B cell (primary cell): ENCODE measurements at regions not wholly inside any gene's neighbourhood (a gene's known extent, or its start where the extent isn't known, plus 50 kb on each side); places are given as distances from the start of the nearest gene placed in this dataset.

ENCODE experiments used
- ATAC-seq: fragments of 200-7000 bp; cut with Tn5 transposase; one replicate; pipeline ENCODE4 v1.10.0; 2021; ENCODE audit warnings: low read depth, mild to moderate bottlenecking, moderate number of reproducible peaks, moderate library complexity
- CTCF ChIA-PET: fragments of 350-600 bp; sonication (Branson Sonifier 250); formaldehyde crosslinking; loops from one replicate; lab custom pipeline; 2021; ENCODE audit warnings: antibody characterized with exemption, inconsistent platforms; lab: Charles Lee
- POLR2A ChIA-PET: fragments of 350-600 bp; sonication (Branson Sonifier 250); formaldehyde crosslinking; loops from one replicate; lab custom pipeline; 2021; ENCODE audit warnings: antibody characterized with exemption; lab: Charles Lee
- DNase-seq: peaks from one replicate; pipeline ENCODE4 v3.0.0; 2013
- H2AFZ ChIP-seq: 2 replicates; pipeline ENCODE4 v1.6.1; 2012; ENCODE audit warnings: mild to moderate bottlenecking, low read depth, low read length; ENCODE audit not compliant: insufficient read depth, poor library complexity, severe bottlenecking
- H3K27ac ChIP-seq, 2 donors: 1 replicate in 1 of 2; 2 replicates in 1 of 2; pipeline ENCODE4 v1.5.1; 2012 to 2013; ENCODE audit warnings: low read length in 2 of 2, mild to moderate bottlenecking in 2 of 2, moderate library complexity in 1 of 2
- H3K27me3 ChIP-seq, 4 experiments: fragments of 200-600 bp in 1 of 4; sonication (generic) in 1 of 4; replicated peaks in 1 of 4; 1 replicate in 2 of 4; 2 replicates in 2 of 4; pipeline versions ENCODE4 v1.6.1 to v1.7.0; 2013 to 2016; ENCODE audit warnings: low read length in 3 of 4, mild to moderate bottlenecking in 2 of 4, mixed read lengths in 1 of 4, moderate library complexity in 1 of 4; ENCODE audit not compliant: insufficient read depth in 4 of 4, control insufficient read depth in 3 of 4; ENCODE audit errors: control extremely low read depth in 1 of 4
- H3K36me3 ChIP-seq, 2 experiments: replicated peaks in 1 of 2; 1 replicate in 1 of 2; 2 replicates in 1 of 2; pipeline versions ENCODE4 v1.6.1 to v1.7.1; 2013; ENCODE audit warnings: low read length in 1 of 2; ENCODE audit not compliant: insufficient read depth in 2 of 2, control insufficient read depth in 1 of 2; ENCODE audit errors: control extremely low read depth in 1 of 2, extremely low read depth in 1 of 2
- H3K4me1 ChIP-seq, 2 donors: fragments of 200-600 bp in 1 of 2; sonication (generic) in 1 of 2; 1 replicate in 1 of 2; 2 replicates in 1 of 2; pipeline versions ENCODE4 v1.5.1 to v1.6.1; 2013 to 2017; ENCODE audit warnings: low read length in 2 of 2; ENCODE audit not compliant: control insufficient read depth in 2 of 2, insufficient read depth in 2 of 2
- H3K4me2 ChIP-seq: replicated peaks from 2 replicates; pipeline ENCODE3; 2012; ENCODE audit warnings: mild to moderate bottlenecking, low read depth, low read length; ENCODE audit not compliant: poor library complexity, severe bottlenecking
- H3K4me3 ChIP-seq, 5 experiments: fragments of 200-600 bp in 1 of 5; sonication (generic) in 1 of 5; 1 replicate in 3 of 5; 2 replicates in 2 of 5; pipeline versions ENCODE4 v1.5.1 to v1.7.0; 2011 to 2016; ENCODE audit warnings: low read length in 4 of 5, mild to moderate bottlenecking in 4 of 5, low read depth in 2 of 5, control low read depth in 1 of 5, moderate library complexity in 1 of 5; ENCODE audit not compliant: insufficient read depth in 1 of 5; ENCODE audit errors: control extremely low read depth in 1 of 5, extremely low read depth in 1 of 5
- H3K79me2 ChIP-seq: fragments of 200-600 bp; sonication (generic); one replicate; pipeline ENCODE4 v1.6.0; 2016; ENCODE audit warnings: low read length; ENCODE audit not compliant: control insufficient read depth, insufficient read depth
- H3K9ac ChIP-seq: fragments of 200-600 bp; sonication (generic); 2 replicates; pipeline ENCODE4 v1.6.1; 2017; ENCODE audit warnings: mild to moderate bottlenecking, low read length, moderate library complexity
- H3K9me3 ChIP-seq, 3 donors: one replicate each; pipeline versions ENCODE4 v1.6.1 to v1.7.1; 2013; ENCODE audit warnings: low read length in 2 of 3; ENCODE audit not compliant: control insufficient read depth in 2 of 3, insufficient read depth in 1 of 3; ENCODE audit errors: control extremely low read depth in 1 of 3
- H4K20me1 ChIP-seq: 2 replicates; pipeline ENCODE4 v1.6.0; 2012; ENCODE audit warnings: mild to moderate bottlenecking, low read length; ENCODE audit not compliant: insufficient read depth, control insufficient read depth, poor library complexity, severe bottlenecking
- H3K27ac Mint-ChIP-seq: one replicate; pipeline ENCODE4 v1.8.0; 2021; ENCODE audit warnings: mixed read lengths
- H3K27me3 Mint-ChIP-seq: one replicate; pipeline ENCODE4 v1.8.0; 2021; ENCODE audit warnings: mixed read lengths
- H3K4me1 Mint-ChIP-seq: one replicate; pipeline ENCODE4 v1.8.0; 2021; ENCODE audit warnings: mixed read lengths
- H3K4me3 Mint-ChIP-seq: one replicate; pipeline ENCODE4 v1.8.0; 2021; ENCODE audit warnings: mixed read lengths
- H3K9me3 Mint-ChIP-seq: one replicate; pipeline ENCODE4 v1.8.0; 2022; ENCODE audit warnings: mixed read lengths; ENCODE audit not compliant: insufficient read depth
- CTCF ChIP-seq: fragments of 200-600 bp; IDR thresholded peaks from one replicate; pipeline ENCODE4 v1.8.0; 2022; ENCODE audit warnings: antibody characterized with exemption, mild to moderate bottlenecking
- EZH2 ChIP-seq: IDR thresholded peaks from 2 replicates; pipeline ENCODE4 v1.6.1; 2012; ENCODE audit warnings: borderline replicate concordance, low read depth, mild to moderate bottlenecking, moderate library complexity, low read length; ENCODE audit not compliant: insufficient read depth, poor library complexity, severe bottlenecking
- WGBS: methylation state at CpG from one replicate; pipeline ENCODE4 v1.1.5; 2013; ENCODE audit warnings: missing lambda C conversion rate; ENCODE audit not compliant: insufficient coverage; 5-methylcytosine and 5-hydroxymethylcytosine counted together
- intact Hi-C: fragments of 100-400 bp; cut with micrococcal nuclease; formaldehyde crosslinking; loops from one replicate; pipeline ENCODE4 v1.10.0; 2022

GRCh38 chr7:34260279-34260678 lies 354.9 kb downstream of the BMPER start:
- Mint-ChIP-seq H3K9me3 (peaks cover 6% of the 10 kb centered on the region), H3K4me1 (no peaks in the 10 kb centered on the region)
- POLR2A ChIA-PET = no interaction called here

GRCh38 chr7:34263168-34263567 lies 357.8 kb downstream of the BMPER start:
- Histone ChIP-seq H4K20me1 (no peaks in the 10 kb centered on the region), H3K9me3 (peaks cover 0 to 1% (median 0%) of the 10 kb centered on the region in 3 donors), H3K27ac (no peak overlapping the region), H3K9ac (no peak overlapping the region), H3K79me2 (no peaks in the 10 kb centered on the region), H2AFZ (no peak overlapping the region), H3K4me3 (no peak overlapping the region), H3K27me3 (no peaks in the 10 kb centered on the region), H3K36me3 (no peaks in the 10 kb centered on the region), H3K4me2 (no peak overlapping the region), H3K4me1 (no peaks in the 10 kb centered on the region)
- Mint-ChIP-seq H3K4me1 (no peaks in the 10 kb centered on the region), H3K9me3 (peaks cover 6% of the 10 kb centered on the region), H3K27ac (no peak overlapping the region), H3K4me3 (no peak overlapping the region), H3K27me3 (no peaks in the 10 kb centered on the region)
- no CpG with 5 or more reads among the region's 2 CpGs for WGBS
- TF ChIP-seq CTCF = no peak
- no peak for TF ChIP-seq EZH2
- intact Hi-C loops = no loop called here
- ATAC-seq (no peak), DNase-seq (no peak)
- ChIA-PET POLR2A (no interaction called here), CTCF (no interaction called here)

More at GRCh38 chr7:34260279-34260678, 354.9 kb downstream of the BMPER start:
- intact Hi-C loops = no loop called here
- Histone ChIP-seq H3K4me2 (no peak overlapping the region), H3K36me3 (no peaks in the 10 kb centered on the region), H4K20me1 (no peaks in the 10 kb centered on the region), H3K4me1 (no peaks in the 10 kb centered on the region), H3K4me3 (no peak overlapping the region), H3K9ac (no peak overlapping the region), H3K27ac (no peak overlapping the region), H3K9me3 (peaks cover 0 to 2% (median 1%) of the 10 kb centered on the region in 3 donors), H3K79me2 (no peaks in the 10 kb centered on the region), H2AFZ (no peak overlapping the region), H3K27me3 (no peaks in the 10 kb centered on the region)
- Mint-ChIP-seq H3K27ac (no peak overlapping the region), H3K4me3 (no peak overlapping the region), H3K27me3 (no peaks in the 10 kb centered on the region)
- ATAC-seq = no peak
- CTCF ChIA-PET = no interaction called here
- TF ChIP-seq EZH2 = no peak
- TF ChIP-seq CTCF = no peak
- no peak for DNase-seq
